ENCODE measurements at regions not wholly inside any gene's neighbourhood (a gene's known extent, or its start where the extent isn't known, plus 50 kb on each side); places are given as distances from the start of the nearest gene placed in this dataset.

- no peak for TF ChIP-seq CTCF (IDR thresholded peaks at IDR 0.05; ENCODE audit: poor library complexity)
- no peak for TF ChIP-seq EZH2 (IDR thresholded peaks at IDR 0.05; ENCODE audit: borderline replicate concordance)
- no peak for TF ChIP-seq EZH2phosphoT487 (IDR thresholded peaks at IDR 0.05; ENCODE audit: low read depth, severe bottlenecking, unreplicated experiment)
Measured at GRCh38 chr17:17411692-17412091, 65.1 kb upstream of the MED9 start.

All from hepatocyte (in vitro differentiated cells).